HCT116 (cell line): ENCODE measurements at regions not wholly inside any gene's neighbourhood (a gene's known extent, or its start where the extent isn't known, plus 50 kb on each side); places are given as distances from the start of the nearest gene placed in this dataset.

Experiments
- ATAC-seq: fragments of 200-7000 bp; cut with Tn5 transposase; 2 replicates; pipeline ENCODE4 v1.9.1; 2020; ENCODE audit warnings: mild to moderate bottlenecking, moderate library complexity
- BruUV-seq: library from RNA; stranded (reverse); fragments of 400-500 nt; replicated peaks from 2 replicates; lab custom pipeline; 2021; lab: Mats Ljungman, UMichigan
- CTCF ChIA-PET: fragments of 300-600 bp; sonication (Branson Sonifier 250); formaldehyde crosslinking; loops from one replicate; lab custom pipeline; 2021; ENCODE audit warnings: antibody characterized with exemption; lab: Charles Lee
- POLR2A ChIA-PET: fragments of 300-600, 350-600 bp; sonication (Branson Sonifier 250); formaldehyde crosslinking; loops from one replicate; lab custom pipeline; 2021; ENCODE audit warnings: antibody characterized with exemption; lab: Charles Lee
- RAD21 ChIA-PET, 2 experiments: fragments of 300-600 bp; sonication (Branson Sonifier 250); formaldehyde crosslinking; loops; one replicate each; lab custom pipeline; 2023; ENCODE audit warnings: low total read pairs in 2 of 2; ENCODE audit not compliant: uncharacterized antibody in 2 of 2, unreplicated experiment in 2 of 2, low non-redundant PET in 1 of 2; lab: Charles Lee
- DNase-seq: peaks from one replicate; pipeline ENCODE4 v3.0.0-alpha.2; 2010; ENCODE audit warnings: low read depth, low spot score
- H2AFZ ChIP-seq: fragments of 200-600 bp; shearing (Covaris generic), sonication (generic); 2 replicates; pipeline ENCODE4 v1.6.1; 2017; ENCODE audit warnings: low read depth, mixed run types, mixed read lengths, antibody characterized with exemption, low read length; ENCODE audit not compliant: poor library complexity, severe bottlenecking
- H3K27ac ChIP-seq: 2 replicates; pipeline ENCODE4 v1.5.1; 2012; ENCODE audit warnings: low read depth, low read length
- H3K27me3 ChIP-seq: fragments of 200-600 bp; sonication (generic); 2 replicates; pipeline ENCODE4 v1.6.1; 2016; ENCODE audit warnings: mixed run types, low read length, mixed read lengths; ENCODE audit not compliant: insufficient read depth
- H3K36me3 ChIP-seq, 2 experiments: fragments of 200-500 bp in 1 of 2; fragments of 200-600 bp in 1 of 2; sonication (Bioruptor generic) in 1 of 2; sonication (generic) in 1 of 2; 2 replicates each; pipeline versions ENCODE4 v1.5.1 to v1.6.1; 2014 to 2016; ENCODE audit warnings: low read length in 2 of 2, inconsistent platforms in 1 of 2, mixed read lengths in 1 of 2, mixed run types in 1 of 2; ENCODE audit not compliant: insufficient read depth in 2 of 2, control insufficient read depth in 1 of 2
- H3K4me1 ChIP-seq, 2 experiments: fragments of 200-600 bp in 1 of 2; sonication (generic) in 1 of 2; 2 replicates each; pipeline versions ENCODE4 v1.5.1 to v1.6.1; 2012 to 2017; ENCODE audit warnings: low read length in 2 of 2, inconsistent platforms in 1 of 2, mild to moderate bottlenecking in 1 of 2, mixed read lengths in 1 of 2, mixed run types in 1 of 2, moderate library complexity in 1 of 2; ENCODE audit not compliant: insufficient read depth in 2 of 2, control insufficient read depth in 1 of 2
- H3K4me2 ChIP-seq: fragments of 200-600 bp; sonication (generic); 2 replicates; pipeline ENCODE4 v1.6.1; 2017; ENCODE audit warnings: mixed run types, low read length, mixed read lengths
- H3K4me3 ChIP-seq, 2 experiments: fragments of 200-600 bp in 1 of 2; sonication (generic) in 1 of 2; replicated peaks in 1 of 2; 2 replicates each; pipeline ENCODE4 v1.5.1; 2011 to 2016; ENCODE audit warnings: low read length in 2 of 2, control low read depth in 1 of 2, low read depth in 1 of 2, mild to moderate bottlenecking in 1 of 2, mixed read lengths in 1 of 2, mixed run types in 1 of 2
- H3K79me2 ChIP-seq: fragments of 200-600 bp; sonication (generic); 2 replicates; pipeline ENCODE4 v1.6.1; 2017; ENCODE audit warnings: mild to moderate bottlenecking, mixed run types, low read length, moderate library complexity, mixed read lengths; ENCODE audit not compliant: insufficient read depth
- H3K9ac ChIP-seq: fragments of 200-600 bp; sonication (generic); 2 replicates; pipeline ENCODE4 v1.6.1; 2016; ENCODE audit warnings: low read length, mixed read lengths
- H3K9me2 ChIP-seq: fragments of 200-600 bp; sonication (generic), shearing (Covaris generic); 2 replicates; pipeline ENCODE4 v1.6.1; 2017; ENCODE audit warnings: mixed run types, mild to moderate bottlenecking, moderate library complexity; ENCODE audit not compliant: insufficient read depth
- H3K9me3 ChIP-seq, 2 experiments: fragments of 200-500 bp in 1 of 2; fragments of 200-600 bp in 1 of 2; sonication (Bioruptor generic) in 1 of 2; sonication (generic) in 1 of 2; 2 replicates each; pipeline ENCODE4 v1.6.1; 2014 to 2017; ENCODE audit warnings: low read length in 2 of 2, mixed read lengths in 2 of 2, inconsistent platforms in 1 of 2, low read depth in 1 of 2, mild to moderate bottlenecking in 1 of 2, mixed run types in 1 of 2, moderate library complexity in 1 of 2; ENCODE audit not compliant: control insufficient read depth in 1 of 2, insufficient read depth in 1 of 2
- H4K20me1 ChIP-seq: fragments of 200-600 bp; sonication (generic), shearing (Covaris generic); 2 replicates; pipeline ENCODE4 v1.6.1; 2017; ENCODE audit warnings: mixed run types, mild to moderate bottlenecking, moderate library complexity; ENCODE audit not compliant: insufficient read depth
- ATF3 ChIP-seq: IDR thresholded peaks from 2 replicates; pipeline ENCODE4 v1.6.1; 2012
- CBX3 ChIP-seq: IDR thresholded peaks from 2 replicates; pipeline ENCODE4 v1.6.1; 2012; ENCODE audit warnings: low read depth
- CEBPB ChIP-seq: IDR thresholded peaks from 2 replicates; pipeline ENCODE4 v1.6.1; 2012; ENCODE audit warnings: low read depth
- CTCF ChIP-seq, 3 experiments: fragments of 200-600 bp in 1 of 3; sonication (generic) in 1 of 3; IDR thresholded peaks in 2 of 3; conservative IDR thresholded peaks in 1 of 3; 2 replicates each; pipeline ENCODE4 v1.5.1; 2012 to 2017; ENCODE audit warnings: low read depth in 2 of 3, low read length in 2 of 3, antibody characterized with exemption in 1 of 3, borderline replicate concordance in 1 of 3, control low read depth in 1 of 3, mild to moderate bottlenecking in 1 of 3, mixed read lengths in 1 of 3, mixed run types in 1 of 3, moderate library complexity in 1 of 3; ENCODE audit not compliant: insufficient read depth in 1 of 3
- EGR1 ChIP-seq: IDR thresholded peaks from 2 replicates; pipeline ENCODE4 v1.6.1; 2012; ENCODE audit warnings: low read depth
- ELF1 ChIP-seq: IDR thresholded peaks from 2 replicates; pipeline ENCODE4 v1.6.1; 2012; ENCODE audit warnings: low read depth, borderline replicate concordance
- EZH2phosphoT487 ChIP-seq: fragments of 200-600 bp; IDR thresholded peaks from 2 replicates; pipeline ENCODE4 v1.6.1; 2018; ENCODE audit warnings: antibody characterized with exemption, borderline replicate concordance
- JUND ChIP-seq: IDR thresholded peaks from 2 replicates; pipeline ENCODE4 v1.6.1; 2012
- MAX ChIP-seq: IDR thresholded peaks from 2 replicates; pipeline ENCODE4 v1.6.1; 2012
- POLR2A ChIP-seq: IDR thresholded peaks from 2 replicates; pipeline ENCODE4 v1.7.0; 2011; ENCODE audit warnings: borderline replicate concordance; ENCODE audit not compliant: insufficient read depth, insufficient read length; ENCODE audit errors: extremely low read depth
- POLR2AphosphoS5 ChIP-seq: IDR thresholded peaks from 2 replicates; pipeline ENCODE4 v1.6.1; 2011; ENCODE audit warnings: mild to moderate bottlenecking, low read depth, low read length, moderate library complexity
- REST ChIP-seq: IDR thresholded peaks from 2 replicates; pipeline ENCODE4 v1.6.1; 2012; ENCODE audit warnings: low read depth
- SIN3A ChIP-seq: IDR thresholded peaks from 2 replicates; pipeline ENCODE4 v1.6.1; 2012; ENCODE audit warnings: low read depth
- SP1 ChIP-seq: IDR thresholded peaks from 2 replicates; pipeline ENCODE4 v1.6.1; 2012; ENCODE audit warnings: low read depth
- SRF ChIP-seq: IDR thresholded peaks from 2 replicates; pipeline ENCODE4 v1.6.1; 2012; ENCODE audit warnings: low read depth
- TCF7L2 ChIP-seq: IDR thresholded peaks from 2 replicates; pipeline ENCODE4 v1.7.0; 2011; ENCODE audit warnings: borderline replicate concordance, inconsistent platforms; ENCODE audit not compliant: insufficient read depth, insufficient read length; ENCODE audit errors: extremely low read depth
- YY1 ChIP-seq: IDR thresholded peaks from 2 replicates; pipeline ENCODE4 v1.6.1; 2011; ENCODE audit warnings: low read length, low read depth, moderate library complexity, mild to moderate bottlenecking; ENCODE audit not compliant: insufficient replicate concordance; ENCODE audit errors: extremely low read depth
- intact Hi-C: fragments of 100-400 bp; cut with micrococcal nuclease; formaldehyde crosslinking; loops from 2 replicates; pipeline ENCODE4 v1.10.0; 2022

- no peaks in the 10 kb centered on the region for H3K9me2 ChIP-seq
- ChIA-PET CTCF (no interaction called here), RAD21 (no interaction called here), POLR2A (no interaction called here)
- BruUV-seq, result no TSS peak
- no peak overlapping the region for H3K27ac ChIP-seq
- no peak overlapping the region for H3K4me2 ChIP-seq
- no peak overlapping the region for H3K9ac ChIP-seq
- no peaks in the 10 kb centered on the region for H4K20me1 ChIP-seq
- H3K79me2 ChIP-seq, result no peaks in the 10 kb centered on the region
- peaks cover 42% of the 10 kb centered on the region for H3K27me3 ChIP-seq
- no peak for TF ChIP-seq JUND
- TF ChIP-seq ATF3, result no peak
- no peak for TF ChIP-seq YY1
- TF ChIP-seq MAX, result no peak
- TF ChIP-seq REST, result no peak
- TF ChIP-seq POLR2AphosphoS5, result no peak
- TF ChIP-seq ELF1, result no peak
- TF ChIP-seq TCF7L2, result no peak
- no peak for TF ChIP-seq SIN3A
- no peak for TF ChIP-seq CBX3
- no peak for TF ChIP-seq EGR1
- TF ChIP-seq POLR2A, result no peak
- TF ChIP-seq CTCF (IDR thresholded peaks at IDR 0.05 in 2 of 3, conservative IDR thresholded peaks at IDR 0.05 in 1 of 3; ENCODE audit: borderline replicate concordance in 1 of 3, insufficient read depth in 1 of 3, low read depth in 2 of 3, low read length in 2 of 3), result no peak
- no peak for TF ChIP-seq SP1
- TF ChIP-seq SRF, result no peak
- no peak for TF ChIP-seq CEBPB
- no peak for TF ChIP-seq EZH2phosphoT487
- no peak overlapping the region for H3K4me3 ChIP-seq
- H3K4me1 ChIP-seq, result no peaks in the 10 kb centered on the region
- no peaks in the 10 kb centered on the region for H3K9me3 ChIP-seq
- DNase-seq (no peak), ATAC-seq (no peak)
- no peak overlapping the region for H2AFZ ChIP-seq
- H3K36me3 ChIP-seq, result no peaks in the 10 kb centered on the region
- intact Hi-C loops, result no loop called here
Measured at GRCh38 chr2:128988967-128989366, 670.3 kb upstream of the HS6ST1 start.
